HepG2 (cell line): ENCODE measurements at regions not wholly inside any gene's neighbourhood (a gene's known extent, or its start where the extent isn't known, plus 50 kb on each side); places are given as distances from the start of the nearest gene placed in this dataset.

Experiments
- ATAC-seq: fragments of 200-7000 bp; cut with Tn5 transposase; 3 replicates; pipeline ENCODE4 v1.9.1; 2020; ENCODE audit warnings: mild to moderate bottlenecking, moderate library complexity
- BruUV-seq: library from RNA; stranded (reverse); fragments of 400-500 nt; replicated peaks from 2 replicates; lab custom pipeline; 2021; lab: Mats Ljungman, UMichigan
- CTCF ChIA-PET: fragments of 300-600 bp; formaldehyde crosslinking; extraction: SDS; loops from one replicate; lab custom pipeline; 2021; ENCODE audit warnings: low total read pairs, inconsistent platforms, low intra/inter-chr PET ratio; lab: Yijun Ruan, JAX
- POLR2A ChIA-PET: fragments of 350-600 bp; sonication (Branson Sonifier 250); formaldehyde crosslinking; loops from one replicate; lab custom pipeline; 2020; ENCODE audit warnings: antibody characterized with exemption, inconsistent platforms; lab: Yijun Ruan, JAX
- DNase-seq: peaks from one replicate; pipeline ENCODE4 v3.0.0-alpha.2; 2015; ENCODE audit warnings: low spot score
- FAIRE-seq: peaks from 3 replicates; lab custom pipeline; 2011; peaks lifted over from hg19 to GRCh38; lab: Jason Lieb, UNC
- H2AFZ ChIP-seq: one replicate; pipeline ENCODE4 v1.6.1; 2011; ENCODE audit warnings: low read length, inconsistent platforms
- H3K27ac ChIP-seq: fragments of 300-600 bp; 3 replicates; pipeline ENCODE4 v1.8.0; 2011; ENCODE audit warnings: mixed run types, mild to moderate bottlenecking, mixed read lengths, low read length, inconsistent platforms; ENCODE audit not compliant: insufficient read depth; ENCODE audit errors: extremely low read length
- H3K27me3 ChIP-seq, 2 experiments: fragments of 200-600 bp in 1 of 2; 2 replicates in 1 of 2; 3 replicates in 1 of 2; pipeline versions ENCODE4 v1.6.0 to v1.8.0; 2011; ENCODE audit warnings: low read length in 2 of 2, mild to moderate bottlenecking in 2 of 2, moderate library complexity in 2 of 2, inconsistent platforms in 1 of 2; ENCODE audit not compliant: insufficient read depth in 2 of 2, control insufficient read depth in 1 of 2
- H3K36me3 ChIP-seq, 2 experiments: fragments of 200-600 bp in 1 of 2; replicated peaks in 1 of 2; 2 replicates in 1 of 2; 3 replicates in 1 of 2; pipeline versions ENCODE4 v1.5.1 to v1.8.0; 2011; ENCODE audit warnings: low read length in 2 of 2, inconsistent platforms in 1 of 2; ENCODE audit not compliant: insufficient read depth in 2 of 2, control insufficient read depth in 1 of 2
- H3K4me1 ChIP-seq: 2 replicates; pipeline ENCODE4 v1.5.1; 2012; ENCODE audit warnings: low read length, inconsistent platforms; ENCODE audit not compliant: insufficient read depth
- H3K4me2 ChIP-seq: 2 replicates; pipeline ENCODE4 v1.6.0; 2011; ENCODE audit warnings: low read depth, low read length, inconsistent platforms
- H3K4me3 ChIP-seq, 3 experiments: fragments of 200-600 bp in 1 of 3; sonication (generic), shearing (Covaris generic) in 1 of 3; replicated peaks in 1 of 3; 2 replicates each; pipeline ENCODE4 v1.5.1; 2011 to 2016; ENCODE audit warnings: low read length in 3 of 3, inconsistent platforms in 2 of 3, low read depth in 2 of 3, mild to moderate bottlenecking in 2 of 3, control low read depth in 1 of 3, mixed read lengths in 1 of 3; ENCODE audit not compliant: insufficient read depth in 1 of 3
- H3K79me2 ChIP-seq: one replicate; pipeline ENCODE4 v1.6.1; 2011; ENCODE audit warnings: low read length, inconsistent platforms; ENCODE audit not compliant: insufficient read depth
- H3K9ac ChIP-seq: 2 replicates; pipeline ENCODE4 v1.6.0; 2011; ENCODE audit warnings: mild to moderate bottlenecking, low read depth, low read length, inconsistent platforms; ENCODE audit not compliant: insufficient read depth
- H3K9me3 ChIP-seq: 2 replicates; pipeline ENCODE4 v1.5.1; 2012; ENCODE audit warnings: mild to moderate bottlenecking, low read length
- H4K20me1 ChIP-seq: 2 replicates; pipeline ENCODE4 v1.6.0; 2011; ENCODE audit warnings: inconsistent platforms, mild to moderate bottlenecking, low read length, moderate library complexity; ENCODE audit not compliant: insufficient read depth
- NFATC3 ChIP-seq: sonication (generic); formaldehyde crosslinking; IDR thresholded peaks from 2 replicates; pipeline ENCODE4 v1.5.1; 2020; ENCODE audit warnings: mild to moderate bottlenecking, missing genetic modification reagents
- NFE2 ChIP-seq: sonication (generic); formaldehyde crosslinking; IDR thresholded peaks from 2 replicates; pipeline ENCODE4 v1.4.0; 2020; ENCODE audit warnings: missing genetic modification reagents
- NONO ChIP-seq, 2 experiments: fragments of 450-650 bp in 1 of 2; sonication (generic) in 1 of 2; formaldehyde crosslinking in 1 of 2; IDR thresholded peaks in 1 of 2; conservative IDR thresholded peaks in 1 of 2; 2 replicates each; pipeline versions ENCODE4 v1.6.1 to v1.8.0; 2017 to 2022; ENCODE audit warnings: mild to moderate bottlenecking in 1 of 2, missing genetic modification reagents in 1 of 2, moderate library complexity in 1 of 2
- RAD51 ChIP-seq: fragments of 450-650 bp; IDR thresholded peaks from 2 replicates; pipeline ENCODE4 v1.6.1; 2016; ENCODE audit warnings: borderline replicate concordance
- SRSF4 ChIP-seq: fragments of 200-400 bp; formaldehyde crosslinking; IDR thresholded peaks from one replicate; pipeline ENCODE4 v1.6.1; 2018; ENCODE audit warnings: mild to moderate bottlenecking, low read depth, low read length, moderate library complexity; ENCODE audit not compliant: poor library complexity, severe bottlenecking
- ZNF724P ChIP-seq: sonication (generic); formaldehyde crosslinking; IDR thresholded peaks from 2 replicates; pipeline ENCODE4 v1.8.0; 2022; ENCODE audit warnings: missing genetic modification reagents, borderline replicate concordance
- WGBS: methylation state at CpG from one replicate; pipeline ENCODE4 v1.1.6; 2017; ENCODE audit warnings: low lambda C conversion rate; 5-methylcytosine and 5-hydroxymethylcytosine counted together
- in situ Hi-C: cut with HindIII; loops from 2 replicates; pipeline ENCODE4 v1.10.0; 2017; ENCODE audit warnings: low pct_unique_long_range_greater_than_20kb; ENCODE audit not compliant: extremely low pct_ligation_motif_present
- intact Hi-C: fragments of 100-400 bp; cut with micrococcal nuclease; formaldehyde crosslinking; loops from one replicate; pipeline ENCODE4 v1.10.0; 2022; ENCODE audit not compliant: unreplicated experiment
- TF ChIP-seq, protein P1 (sequence below): sonication (generic); formaldehyde crosslinking; IDR thresholded peaks from 2 replicates; pipeline ENCODE4 v1.8.0; 2022; ENCODE audit warnings: mild to moderate bottlenecking, missing genetic modification reagents, moderate library complexity
- TF ChIP-seq, protein P2 (sequence below): sonication (generic); formaldehyde crosslinking; IDR thresholded peaks from 2 replicates; pipeline ENCODE4 v1.4.0; 2020; ENCODE audit warnings: missing genetic modification reagents, borderline replicate concordance
- TF ChIP-seq, protein P3 (sequence below): IDR thresholded peaks from 2 replicates; pipeline ENCODE4 v1.6.1; 2016; ENCODE audit warnings: low read depth, missing genetic modification reagents, missing compliant biosample characterization

DNA sequence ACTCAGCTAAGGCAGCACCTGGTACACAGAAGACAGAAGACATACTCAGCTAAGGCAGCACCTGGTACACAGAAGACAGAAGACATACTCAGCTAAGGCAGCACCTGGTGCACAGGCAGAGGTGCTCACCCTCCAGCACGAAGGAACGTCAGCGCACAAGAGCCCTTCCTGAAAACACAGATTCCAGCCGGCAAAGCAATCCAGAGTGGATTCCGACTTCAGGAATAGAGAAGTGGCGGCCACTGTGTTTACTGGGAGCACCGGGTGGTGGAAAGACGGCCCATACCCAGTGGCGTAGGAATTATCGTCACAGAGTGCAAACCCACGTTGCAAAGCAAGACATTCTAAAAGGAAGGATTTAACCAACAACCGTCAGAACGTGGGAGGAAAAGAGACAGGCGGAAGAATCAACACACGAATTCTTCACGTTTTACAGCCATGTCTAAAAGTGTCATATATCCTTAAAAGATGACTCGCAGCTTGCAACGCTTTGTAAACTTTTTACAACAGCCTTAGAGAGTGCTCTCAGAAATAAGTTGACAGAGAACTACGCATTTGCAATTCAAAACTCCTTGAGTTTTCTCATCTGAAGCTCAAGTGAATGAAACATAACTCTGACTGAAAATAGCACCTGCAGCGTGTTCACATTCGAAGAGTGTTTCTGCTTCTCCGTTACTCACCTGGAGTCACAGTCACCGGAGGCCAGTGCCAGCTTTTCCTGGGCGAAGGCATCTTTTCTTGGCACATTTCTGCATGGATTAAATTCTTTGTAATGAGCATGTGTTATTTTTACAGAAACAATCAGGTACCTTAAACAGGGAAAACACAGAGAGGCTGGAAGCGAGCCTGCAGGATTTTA lies 55.8 kb upstream of the GALNT9 start:
- Histone ChIP-seq H3K9ac (no peak overlapping the region), H2AFZ (no peak overlapping the region), H3K4me3 (no peak overlapping the region), H3K4me1 (no peaks in the 10 kb centered on the region), H3K79me2 (no peaks in the 10 kb centered on the region), H3K27ac (no peak overlapping the region), H3K4me2 (no peak overlapping the region), H4K20me1 (peaks cover 5% of the 10 kb centered on the region; the same call in 1 of the 2 replicates), H3K36me3 (no peaks in the 10 kb centered on the region), H3K27me3 (peaks cover 20 to 65% of the 10 kb centered on the region in 2 experiments), H3K9me3 (no peaks in the 10 kb centered on the region)
- no peak for FAIRE-seq
- intact Hi-C loops (no loop called here), in situ Hi-C loops (no loop called here)
- ChIA-PET POLR2A (no interaction called here), CTCF (no interaction called here)
- BruUV-seq = no TSS peak
- 16% methylated on average over 22 of the region's 25 CpGs for WGBS
- ATAC-seq = no peak
- DNase-seq = no peak
- TF ChIP-seq, protein P1, sequence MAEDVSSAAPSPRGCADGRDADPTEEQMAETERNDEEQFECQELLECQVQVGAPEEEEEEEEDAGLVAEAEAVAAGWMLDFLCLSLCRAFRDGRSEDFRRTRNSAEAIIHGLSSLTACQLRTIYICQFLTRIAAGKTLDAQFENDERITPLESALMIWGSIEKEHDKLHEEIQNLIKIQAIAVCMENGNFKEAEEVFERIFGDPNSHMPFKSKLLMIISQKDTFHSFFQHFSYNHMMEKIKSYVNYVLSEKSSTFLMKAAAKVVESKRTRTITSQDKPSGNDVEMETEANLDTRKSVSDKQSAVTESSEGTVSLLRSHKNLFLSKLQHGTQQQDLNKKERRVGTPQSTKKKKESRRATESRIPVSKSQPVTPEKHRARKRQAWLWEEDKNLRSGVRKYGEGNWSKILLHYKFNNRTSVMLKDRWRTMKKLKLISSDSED (CRISPR knock-in tag) = no peak
- TF ChIP-seq, protein P2, sequence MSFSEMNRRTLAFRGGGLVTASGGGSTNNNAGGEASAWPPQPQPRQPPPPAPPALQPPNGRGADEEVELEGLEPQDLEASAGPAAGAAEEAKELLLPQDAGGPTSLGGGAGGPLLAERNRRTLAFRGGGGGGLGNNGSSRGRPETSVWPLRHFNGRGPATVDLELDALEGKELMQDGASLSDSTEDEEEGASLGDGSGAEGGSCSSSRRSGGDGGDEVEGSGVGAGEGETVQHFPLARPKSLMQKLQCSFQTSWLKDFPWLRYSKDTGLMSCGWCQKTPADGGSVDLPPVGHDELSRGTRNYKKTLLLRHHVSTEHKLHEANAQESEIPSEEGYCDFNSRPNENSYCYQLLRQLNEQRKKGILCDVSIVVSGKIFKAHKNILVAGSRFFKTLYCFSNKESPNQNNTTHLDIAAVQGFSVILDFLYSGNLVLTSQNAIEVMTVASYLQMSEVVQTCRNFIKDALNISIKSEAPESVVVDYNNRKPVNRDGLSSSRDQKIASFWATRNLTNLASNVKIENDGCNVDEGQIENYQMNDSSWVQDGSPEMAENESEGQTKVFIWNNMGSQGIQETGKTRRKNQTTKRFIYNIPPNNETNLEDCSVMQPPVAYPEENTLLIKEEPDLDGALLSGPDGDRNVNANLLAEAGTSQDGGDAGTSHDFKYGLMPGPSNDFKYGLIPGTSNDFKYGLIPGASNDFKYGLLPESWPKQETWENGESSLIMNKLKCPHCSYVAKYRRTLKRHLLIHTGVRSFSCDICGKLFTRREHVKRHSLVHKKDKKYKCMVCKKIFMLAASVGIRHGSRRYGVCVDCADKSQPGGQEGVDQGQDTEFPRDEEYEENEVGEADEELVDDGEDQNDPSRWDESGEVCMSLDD = no peak
- TF ChIP-seq NFATC3 (CRISPR knock-in tag) (no peak), RAD51 (no peak), SRSF4 (no peak), NFE2 (CRISPR knock-in tag) (no peak), NONO (IDR thresholded peaks at IDR 0.05) (no peak), NONO (CRISPR knock-in tag; conservative IDR thresholded peaks at IDR 0.05) (no peak), ZNF724P (CRISPR knock-in tag) (no peak)
- TF ChIP-seq, protein P3, sequence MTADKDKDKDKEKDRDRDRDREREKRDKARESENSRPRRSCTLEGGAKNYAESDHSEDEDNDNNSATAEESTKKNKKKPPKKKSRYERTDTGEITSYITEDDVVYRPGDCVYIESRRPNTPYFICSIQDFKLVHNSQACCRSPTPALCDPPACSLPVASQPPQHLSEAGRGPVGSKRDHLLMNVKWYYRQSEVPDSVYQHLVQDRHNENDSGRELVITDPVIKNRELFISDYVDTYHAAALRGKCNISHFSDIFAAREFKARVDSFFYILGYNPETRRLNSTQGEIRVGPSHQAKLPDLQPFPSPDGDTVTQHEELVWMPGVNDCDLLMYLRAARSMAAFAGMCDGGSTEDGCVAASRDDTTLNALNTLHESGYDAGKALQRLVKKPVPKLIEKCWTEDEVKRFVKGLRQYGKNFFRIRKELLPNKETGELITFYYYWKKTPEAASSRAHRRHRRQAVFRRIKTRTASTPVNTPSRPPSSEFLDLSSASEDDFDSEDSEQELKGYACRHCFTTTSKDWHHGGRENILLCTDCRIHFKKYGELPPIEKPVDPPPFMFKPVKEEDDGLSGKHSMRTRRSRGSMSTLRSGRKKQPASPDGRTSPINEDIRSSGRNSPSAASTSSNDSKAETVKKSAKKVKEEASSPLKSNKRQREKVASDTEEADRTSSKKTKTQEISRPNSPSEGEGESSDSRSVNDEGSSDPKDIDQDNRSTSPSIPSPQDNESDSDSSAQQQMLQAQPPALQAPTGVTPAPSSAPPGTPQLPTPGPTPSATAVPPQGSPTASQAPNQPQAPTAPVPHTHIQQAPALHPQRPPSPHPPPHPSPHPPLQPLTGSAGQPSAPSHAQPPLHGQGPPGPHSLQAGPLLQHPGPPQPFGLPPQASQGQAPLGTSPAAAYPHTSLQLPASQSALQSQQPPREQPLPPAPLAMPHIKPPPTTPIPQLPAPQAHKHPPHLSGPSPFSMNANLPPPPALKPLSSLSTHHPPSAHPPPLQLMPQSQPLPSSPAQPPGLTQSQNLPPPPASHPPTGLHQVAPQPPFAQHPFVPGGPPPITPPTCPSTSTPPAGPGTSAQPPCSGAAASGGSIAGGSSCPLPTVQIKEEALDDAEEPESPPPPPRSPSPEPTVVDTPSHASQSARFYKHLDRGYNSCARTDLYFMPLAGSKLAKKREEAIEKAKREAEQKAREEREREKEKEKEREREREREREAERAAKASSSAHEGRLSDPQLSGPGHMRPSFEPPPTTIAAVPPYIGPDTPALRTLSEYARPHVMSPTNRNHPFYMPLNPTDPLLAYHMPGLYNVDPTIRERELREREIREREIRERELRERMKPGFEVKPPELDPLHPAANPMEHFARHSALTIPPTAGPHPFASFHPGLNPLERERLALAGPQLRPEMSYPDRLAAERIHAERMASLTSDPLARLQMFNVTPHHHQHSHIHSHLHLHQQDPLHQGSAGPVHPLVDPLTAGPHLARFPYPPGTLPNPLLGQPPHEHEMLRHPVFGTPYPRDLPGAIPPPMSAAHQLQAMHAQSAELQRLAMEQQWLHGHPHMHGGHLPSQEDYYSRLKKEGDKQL = no peak
